Body of pancreas (tissue), 4 donors: ENCODE measurements at regions not wholly inside any gene's neighbourhood (a gene's known extent, or its start where the extent isn't known, plus 50 kb on each side); places are given as distances from the start of the nearest gene placed in this dataset.

Experiments
- POLR2A ChIP-seq, 3 donors: fragments of 450-650 bp; IDR thresholded peaks; one replicate each; pipeline ENCODE4 v1.6.1; 2016; ENCODE audit warnings: antibody characterized with exemption in 3 of 3, mild to moderate bottlenecking in 2 of 3
- TF ChIP-seq, protein P1 (sequence below), 7 experiments: fragments of 450-650 bp in 4 of 7; fragments of 200-600 bp in 3 of 7; sonication (generic) in 3 of 7; IDR thresholded peaks; one replicate each; pipeline ENCODE4 v1.5.1; 2016 to 2019; ENCODE audit warnings: antibody characterized with exemption in 7 of 7

DNA sequence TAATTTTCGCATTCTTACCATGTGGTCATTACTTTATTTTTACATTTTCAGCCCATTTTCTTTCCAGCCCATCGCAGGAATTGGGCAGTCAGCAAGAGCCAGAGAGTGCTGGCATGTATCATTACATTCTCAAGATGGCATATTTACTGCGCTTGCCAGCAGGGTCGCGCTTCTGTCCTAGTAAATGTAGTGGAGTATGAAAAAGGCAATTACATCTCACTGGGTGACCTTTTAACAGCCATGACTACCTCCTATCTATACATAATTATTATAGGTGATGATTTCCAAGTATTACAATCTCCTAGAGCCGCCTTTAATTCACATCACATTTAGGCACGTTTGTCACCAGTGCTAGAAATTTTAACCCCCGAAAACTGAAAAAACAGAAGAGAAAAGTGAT is 433.7 kb upstream of the MGMT start:
- TF ChIP-seq, protein P1, sequence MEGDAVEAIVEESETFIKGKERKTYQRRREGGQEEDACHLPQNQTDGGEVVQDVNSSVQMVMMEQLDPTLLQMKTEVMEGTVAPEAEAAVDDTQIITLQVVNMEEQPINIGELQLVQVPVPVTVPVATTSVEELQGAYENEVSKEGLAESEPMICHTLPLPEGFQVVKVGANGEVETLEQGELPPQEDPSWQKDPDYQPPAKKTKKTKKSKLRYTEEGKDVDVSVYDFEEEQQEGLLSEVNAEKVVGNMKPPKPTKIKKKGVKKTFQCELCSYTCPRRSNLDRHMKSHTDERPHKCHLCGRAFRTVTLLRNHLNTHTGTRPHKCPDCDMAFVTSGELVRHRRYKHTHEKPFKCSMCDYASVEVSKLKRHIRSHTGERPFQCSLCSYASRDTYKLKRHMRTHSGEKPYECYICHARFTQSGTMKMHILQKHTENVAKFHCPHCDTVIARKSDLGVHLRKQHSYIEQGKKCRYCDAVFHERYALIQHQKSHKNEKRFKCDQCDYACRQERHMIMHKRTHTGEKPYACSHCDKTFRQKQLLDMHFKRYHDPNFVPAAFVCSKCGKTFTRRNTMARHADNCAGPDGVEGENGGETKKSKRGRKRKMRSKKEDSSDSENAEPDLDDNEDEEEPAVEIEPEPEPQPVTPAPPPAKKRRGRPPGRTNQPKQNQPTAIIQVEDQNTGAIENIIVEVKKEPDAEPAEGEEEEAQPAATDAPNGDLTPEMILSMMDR (IDR thresholded peaks at IDR 0.05) = no peak
- TF ChIP-seq POLR2A (IDR thresholded peaks at IDR 0.05) = no peak
